Sigmoid colon (tissue), 4 donors: ENCODE measurements at regions not wholly inside any gene's neighbourhood (a gene's known extent, or its start where the extent isn't known, plus 50 kb on each side); places are given as distances from the start of the nearest gene placed in this dataset.

Source experiments
- POLR2A ChIP-seq, 2 donors: fragments of 450-650 bp; IDR thresholded peaks; one replicate each; pipeline ENCODE4 v1.6.1; 2016; ENCODE audit warnings: antibody characterized with exemption in 2 of 2, mild to moderate bottlenecking in 2 of 2, moderate library complexity in 2 of 2
- POLR2AphosphoS5 ChIP-seq, 4 donors: sonication (generic); formaldehyde crosslinking; IDR thresholded peaks; one replicate each; pipeline ENCODE4 v1.6.1; 2017; ENCODE audit warnings: antibody characterized with exemption in 4 of 4
- TF ChIP-seq, protein P1 (sequence below), 4 experiments: fragments of 450-650 bp in 3 of 4; fragments of 200-600 bp in 1 of 4; IDR thresholded peaks; one replicate each; pipeline ENCODE4 v1.5.1; 2016 to 2019; ENCODE audit warnings: antibody characterized with exemption in 4 of 4, mild to moderate bottlenecking in 3 of 4, moderate library complexity in 2 of 4

DNA sequence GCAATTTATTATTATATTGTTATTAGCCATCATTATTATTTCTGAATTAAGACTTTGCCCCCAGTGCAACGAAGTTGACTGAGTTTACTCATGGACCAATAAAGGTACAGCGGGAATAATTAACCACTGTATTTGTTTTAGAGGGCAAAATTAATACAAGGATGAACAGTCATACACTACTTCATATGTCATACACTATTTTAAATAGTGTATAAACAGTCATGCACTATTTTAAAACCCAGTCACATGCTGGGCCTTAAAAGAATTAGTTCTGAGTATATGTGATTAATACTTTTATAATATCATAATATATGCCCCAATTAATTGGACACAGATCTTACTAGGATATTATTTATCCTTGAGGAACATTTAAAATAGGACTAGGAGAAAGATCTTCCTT, 125.3 kb upstream of the NANOGP8 start:
- TF ChIP-seq, protein P1, sequence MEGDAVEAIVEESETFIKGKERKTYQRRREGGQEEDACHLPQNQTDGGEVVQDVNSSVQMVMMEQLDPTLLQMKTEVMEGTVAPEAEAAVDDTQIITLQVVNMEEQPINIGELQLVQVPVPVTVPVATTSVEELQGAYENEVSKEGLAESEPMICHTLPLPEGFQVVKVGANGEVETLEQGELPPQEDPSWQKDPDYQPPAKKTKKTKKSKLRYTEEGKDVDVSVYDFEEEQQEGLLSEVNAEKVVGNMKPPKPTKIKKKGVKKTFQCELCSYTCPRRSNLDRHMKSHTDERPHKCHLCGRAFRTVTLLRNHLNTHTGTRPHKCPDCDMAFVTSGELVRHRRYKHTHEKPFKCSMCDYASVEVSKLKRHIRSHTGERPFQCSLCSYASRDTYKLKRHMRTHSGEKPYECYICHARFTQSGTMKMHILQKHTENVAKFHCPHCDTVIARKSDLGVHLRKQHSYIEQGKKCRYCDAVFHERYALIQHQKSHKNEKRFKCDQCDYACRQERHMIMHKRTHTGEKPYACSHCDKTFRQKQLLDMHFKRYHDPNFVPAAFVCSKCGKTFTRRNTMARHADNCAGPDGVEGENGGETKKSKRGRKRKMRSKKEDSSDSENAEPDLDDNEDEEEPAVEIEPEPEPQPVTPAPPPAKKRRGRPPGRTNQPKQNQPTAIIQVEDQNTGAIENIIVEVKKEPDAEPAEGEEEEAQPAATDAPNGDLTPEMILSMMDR (IDR thresholded peaks at IDR 0.05), result no peak
- TF ChIP-seq POLR2A (IDR thresholded peaks at IDR 0.05) (no peak), POLR2AphosphoS5 (IDR thresholded peaks at IDR 0.05) (no peak)
